HG03575 (cell line): ENCODE measurements at regions not wholly inside any gene's neighbourhood (a gene's known extent, or its start where the extent isn't known, plus 50 kb on each side); places are given as distances from the start of the nearest gene placed in this dataset.
"Not testable (repeated sequence)": the region's sequence is repeated elsewhere in the genome, so short reads cannot be mapped to it uniquely, and the experiment has no call there.

Experiments used
- ATAC-seq: cut with Tn5 transposase; IDR thresholded peaks from one replicate; pipeline ENCODE4 v1.9.1; 2021; ENCODE audit not compliant: unreplicated experiment, insufficient number of reproducible peaks, low FRiP score; ENCODE audit errors: extremely low read depth

GRCh38 chr3:102378216-102378615 is 56.6 kb upstream of the ZPLD1 start:
- no peak for ATAC-seq

GRCh38 chr3:102382201-102382600 is 52.6 kb upstream of the ZPLD1 start:
- not testable (repeated sequence) for ATAC-seq
